T-helper 2 cell treated with Interferon-gamma antibody and Interleukin-4, amounts not matched to agents 5 μg/mL and 100 μg/mL, for 36 hours (primary cell): ENCODE measurements at regions not wholly inside any gene's neighbourhood (a gene's known extent, or its start where the extent isn't known, plus 50 kb on each side); places are given as distances from the start of the nearest gene placed in this dataset.

ENCODE experiments used
- DNase-seq: peaks from one replicate; pipeline ENCODE4 v3.0.0; 2021; ENCODE audit warnings: low spot score
- H3K27ac Mint-ChIP-seq: one replicate; pipeline ENCODE4 v1.8.0; 2021; ENCODE audit warnings: mild to moderate bottlenecking, mixed read lengths
- H3K27me3 Mint-ChIP-seq: one replicate; pipeline ENCODE4 v1.8.0; 2021; ENCODE audit warnings: low read depth, mixed read lengths
- H3K36me3 Mint-ChIP-seq: one replicate; pipeline ENCODE4 v1.8.0; 2021; ENCODE audit warnings: low read depth, mixed read lengths
- H3K4me1 Mint-ChIP-seq: one replicate; pipeline ENCODE4 v1.8.0; 2021; ENCODE audit warnings: low read depth, mixed read lengths
- H3K4me3 Mint-ChIP-seq: one replicate; pipeline ENCODE4 v1.8.0; 2022; ENCODE audit warnings: mild to moderate bottlenecking, moderate library complexity, mixed read lengths
- H3K9me3 Mint-ChIP-seq: one replicate; pipeline ENCODE4 v1.8.0; 2021; ENCODE audit warnings: mixed read lengths

DNA sequence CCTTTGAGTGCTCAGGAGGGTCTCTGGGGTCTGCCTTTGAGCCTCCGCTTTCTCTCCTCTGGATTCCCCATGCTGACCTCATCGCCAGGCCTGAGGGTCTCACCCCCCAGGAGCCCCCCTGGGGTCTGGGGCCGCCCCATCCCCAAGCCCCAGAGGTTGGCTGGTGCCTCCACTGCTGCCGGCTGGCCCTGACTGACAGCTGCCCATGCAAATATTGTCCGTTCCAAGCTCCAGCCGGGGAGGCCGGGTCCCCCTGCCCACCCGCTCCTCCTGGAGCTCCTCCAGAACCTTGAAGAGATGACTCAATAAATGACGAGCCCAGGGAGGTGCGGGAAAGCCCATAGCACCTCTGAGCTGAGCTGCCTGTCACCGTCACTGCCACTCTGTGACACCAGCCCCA is 173.8 kb downstream of the RBFOX3 start:
- H3K36me3 Mint-ChIP-seq: no peaks in the 10 kb centered on the region
- no peak overlapping the region for H3K4me3 Mint-ChIP-seq
- no peaks in the 10 kb centered on the region for H3K4me1 Mint-ChIP-seq
- no peaks in the 10 kb centered on the region for H3K9me3 Mint-ChIP-seq
- H3K27me3 Mint-ChIP-seq: no peaks in the 10 kb centered on the region
- H3K27ac Mint-ChIP-seq: no peak overlapping the region
- no peak for DNase-seq

DNA sequence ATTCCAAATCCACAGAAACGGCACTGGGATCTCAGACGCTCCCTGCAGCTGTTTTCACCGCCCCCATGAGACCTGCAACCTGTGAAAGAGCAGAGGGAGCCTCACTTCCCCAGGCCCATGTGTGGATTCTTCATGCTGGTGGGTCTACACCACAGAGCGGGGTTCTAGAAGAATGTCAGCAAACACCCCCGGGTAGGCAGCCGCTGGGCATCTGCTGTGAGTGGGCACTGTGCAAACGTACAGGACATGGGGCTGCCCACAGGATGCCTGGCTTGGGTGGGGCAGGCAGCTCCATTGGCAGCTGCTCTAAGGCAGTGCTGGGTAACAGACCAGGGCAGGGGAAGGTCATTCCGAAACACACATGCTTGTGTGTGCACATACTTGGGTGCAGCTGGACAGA is 174.9 kb downstream of the RBFOX3 start:
- Mint-ChIP-seq H3K27ac (no peak overlapping the region), H3K36me3 (no peaks in the 10 kb centered on the region), H3K4me3 (no peak overlapping the region), H3K9me3 (no peaks in the 10 kb centered on the region), H3K27me3 (no peaks in the 10 kb centered on the region), H3K4me1 (no peaks in the 10 kb centered on the region)
- DNase-seq: no peak

DNA sequence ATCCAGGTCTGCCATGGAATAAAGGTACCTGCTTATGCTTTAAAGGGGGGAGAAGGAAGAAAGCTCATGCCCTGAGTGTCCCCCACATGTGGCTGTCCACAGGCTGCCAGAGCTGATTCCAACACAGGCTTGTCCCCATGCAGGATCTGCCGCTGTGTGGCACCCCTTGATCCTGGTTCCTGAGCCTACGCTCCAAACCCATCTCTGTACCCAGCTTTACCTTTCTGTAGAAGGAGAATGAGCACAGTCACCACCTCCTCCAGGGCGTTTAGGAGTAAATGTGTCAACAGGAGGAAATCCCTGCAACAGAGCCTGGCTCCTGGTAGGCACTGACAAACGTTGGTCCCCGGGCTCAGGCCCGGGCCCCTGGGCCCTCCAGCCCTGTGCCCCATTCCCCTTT is 175.6 kb downstream of the RBFOX3 start:
- no peak overlapping the region for H3K4me3 Mint-ChIP-seq
- H3K27me3 Mint-ChIP-seq: no peaks in the 10 kb centered on the region
- H3K27ac Mint-ChIP-seq: no peak overlapping the region
- H3K4me1 Mint-ChIP-seq: no peaks in the 10 kb centered on the region
- DNase-seq: no peak
- no peaks in the 10 kb centered on the region for H3K9me3 Mint-ChIP-seq
- no peaks in the 10 kb centered on the region for H3K36me3 Mint-ChIP-seq

DNA sequence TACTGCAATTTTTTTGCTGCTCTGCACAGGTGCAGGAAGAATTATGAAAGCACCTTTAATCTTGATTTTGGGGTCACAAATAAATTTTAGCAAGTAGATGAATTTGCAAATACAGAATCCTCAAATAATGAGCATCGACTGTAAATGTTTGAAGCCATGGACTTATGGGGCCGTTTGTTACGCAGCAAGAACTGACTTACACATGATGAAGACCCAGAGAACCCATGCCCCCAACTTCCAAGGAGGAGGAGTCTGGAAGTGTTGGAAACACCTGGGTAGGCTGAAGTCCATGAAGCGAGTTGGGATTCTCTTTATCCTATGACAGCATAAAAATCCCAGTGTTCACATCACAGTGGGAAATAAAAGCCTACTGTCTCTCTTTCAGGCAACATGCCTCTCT is 176.6 kb downstream of the RBFOX3 start:
- H3K36me3 Mint-ChIP-seq: no peaks in the 10 kb centered on the region
- H3K27me3 Mint-ChIP-seq: no peaks in the 10 kb centered on the region
- H3K9me3 Mint-ChIP-seq: no peaks in the 10 kb centered on the region
- no peak overlapping the region for H3K4me3 Mint-ChIP-seq
- H3K27ac Mint-ChIP-seq: no peak overlapping the region
- H3K4me1 Mint-ChIP-seq: no peaks in the 10 kb centered on the region
- no peak for DNase-seq

DNA sequence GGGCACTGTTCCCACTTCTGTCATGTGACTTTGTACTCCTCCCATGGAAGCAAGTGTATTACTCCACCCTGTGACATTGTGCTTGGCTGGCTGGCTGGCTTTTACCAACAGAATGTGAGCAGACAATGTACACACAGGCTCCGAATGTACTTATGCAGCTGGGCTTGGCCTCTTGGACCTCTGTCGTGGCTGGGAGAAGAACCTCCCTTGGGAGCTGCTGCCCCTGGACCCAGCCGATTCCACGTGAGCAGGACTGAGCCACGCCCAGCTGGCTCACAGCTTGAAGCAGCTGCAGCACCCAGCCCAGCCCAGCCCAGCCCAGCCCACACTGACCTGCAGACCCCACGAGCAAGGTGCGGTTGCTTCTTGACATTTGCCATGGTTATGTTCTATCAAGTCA is 177.5 kb downstream of the RBFOX3 start:
- Mint-ChIP-seq H3K27me3 (no peaks in the 10 kb centered on the region), H3K4me1 (no peaks in the 10 kb centered on the region), H3K27ac (no peak overlapping the region), H3K4me3 (no peak overlapping the region), H3K9me3 (no peaks in the 10 kb centered on the region), H3K36me3 (no peaks in the 10 kb centered on the region)
- DNase-seq: no peak

DNA sequence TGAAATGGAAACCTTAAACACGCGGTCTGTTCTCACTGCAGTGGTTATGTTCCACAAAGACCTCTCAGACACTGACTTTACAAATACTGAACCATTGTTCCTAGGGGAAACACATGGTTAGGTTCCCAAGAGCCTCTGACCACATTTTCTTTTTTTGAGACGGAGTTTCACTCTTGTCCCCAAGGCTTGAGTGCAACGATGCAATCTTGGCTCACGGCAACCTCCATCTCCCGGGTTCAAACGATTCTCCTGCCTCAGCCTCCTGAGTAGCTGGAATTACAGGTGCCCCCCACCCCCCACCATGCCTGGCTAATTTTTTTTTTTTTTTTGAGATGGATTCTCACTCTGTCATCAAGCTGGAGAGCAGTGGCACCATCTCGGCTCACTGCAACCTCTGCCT is 179.7 kb downstream of the RBFOX3 start:
- no peaks in the 10 kb centered on the region for H3K27me3 Mint-ChIP-seq
- no peak overlapping the region for H3K4me3 Mint-ChIP-seq

DNA sequence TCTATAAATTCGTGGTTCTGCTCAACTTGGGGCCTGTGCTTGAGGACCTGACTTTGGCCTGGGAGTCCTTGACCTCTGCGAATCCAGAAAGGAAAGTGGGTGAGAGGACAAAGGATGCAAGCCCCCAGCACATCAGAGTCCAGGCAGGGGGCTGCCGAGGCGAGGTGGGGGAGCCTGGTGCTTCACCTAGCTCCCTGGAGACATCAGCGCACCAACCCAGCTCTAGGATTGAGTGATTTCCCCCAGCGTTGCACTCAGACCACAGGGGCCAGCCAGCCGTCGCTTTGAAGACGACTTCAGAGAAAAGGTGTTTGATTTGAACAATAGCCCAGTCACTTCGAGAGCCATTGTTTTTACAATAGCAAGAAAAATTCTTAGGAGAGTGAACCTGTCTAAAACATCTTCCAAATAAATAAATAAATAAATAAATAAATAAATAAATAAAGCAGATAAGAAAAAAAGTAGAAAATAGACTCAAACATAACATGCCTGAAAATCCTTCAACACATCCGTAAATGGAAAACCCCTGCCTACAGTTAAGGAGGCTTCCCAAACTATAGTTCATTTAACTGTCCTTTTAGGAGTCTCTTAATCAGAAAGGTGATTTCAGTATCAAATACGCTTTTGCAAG is 180.9 kb downstream of the RBFOX3 start:
- H3K9me3 Mint-ChIP-seq: no peaks in the 10 kb centered on the region
- no peak for DNase-seq
- no peak overlapping the region for H3K4me3 Mint-ChIP-seq
- no peak overlapping the region for H3K27ac Mint-ChIP-seq
- H3K27me3 Mint-ChIP-seq: no peaks in the 10 kb centered on the region
- H3K36me3 Mint-ChIP-seq: no peaks in the 10 kb centered on the region
- no peaks in the 10 kb centered on the region for H3K4me1 Mint-ChIP-seq

More for the DNA sequence above, 179.7 kb downstream of the RBFOX3 start:
- Mint-ChIP-seq H3K9me3 (no peaks in the 10 kb centered on the region), H3K36me3 (no peaks in the 10 kb centered on the region), H3K27ac (no peak overlapping the region), H3K4me1 (no peaks in the 10 kb centered on the region)
- DNase-seq: no peak

DNA sequence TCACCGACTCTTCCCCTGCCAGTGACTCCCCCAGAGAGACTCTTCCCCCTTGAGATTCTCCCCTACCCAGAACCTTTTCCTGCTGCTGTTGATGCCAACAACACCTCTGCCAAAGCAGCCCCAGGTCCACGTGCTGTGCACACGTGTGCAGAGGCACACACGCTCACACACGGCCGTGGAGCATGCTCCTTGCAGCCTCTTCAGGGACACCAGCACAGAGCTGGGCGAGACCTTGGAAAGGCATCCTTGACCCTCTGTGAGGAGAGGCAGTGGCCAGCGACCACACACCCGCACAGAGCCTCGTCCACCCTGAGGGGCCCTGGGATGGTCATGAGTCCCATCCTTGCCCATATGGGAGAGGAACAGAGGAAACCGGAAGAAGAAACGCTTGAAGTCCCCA is 181.9 kb downstream of the RBFOX3 start:
- no peaks in the 10 kb centered on the region for H3K4me1 Mint-ChIP-seq
- DNase-seq: no peak
- no peak overlapping the region for H3K4me3 Mint-ChIP-seq
- no peaks in the 10 kb centered on the region for H3K36me3 Mint-ChIP-seq
- no peak overlapping the region for H3K27ac Mint-ChIP-seq
- no peaks in the 10 kb centered on the region for H3K9me3 Mint-ChIP-seq
- H3K27me3 Mint-ChIP-seq: no peaks in the 10 kb centered on the region

DNA sequence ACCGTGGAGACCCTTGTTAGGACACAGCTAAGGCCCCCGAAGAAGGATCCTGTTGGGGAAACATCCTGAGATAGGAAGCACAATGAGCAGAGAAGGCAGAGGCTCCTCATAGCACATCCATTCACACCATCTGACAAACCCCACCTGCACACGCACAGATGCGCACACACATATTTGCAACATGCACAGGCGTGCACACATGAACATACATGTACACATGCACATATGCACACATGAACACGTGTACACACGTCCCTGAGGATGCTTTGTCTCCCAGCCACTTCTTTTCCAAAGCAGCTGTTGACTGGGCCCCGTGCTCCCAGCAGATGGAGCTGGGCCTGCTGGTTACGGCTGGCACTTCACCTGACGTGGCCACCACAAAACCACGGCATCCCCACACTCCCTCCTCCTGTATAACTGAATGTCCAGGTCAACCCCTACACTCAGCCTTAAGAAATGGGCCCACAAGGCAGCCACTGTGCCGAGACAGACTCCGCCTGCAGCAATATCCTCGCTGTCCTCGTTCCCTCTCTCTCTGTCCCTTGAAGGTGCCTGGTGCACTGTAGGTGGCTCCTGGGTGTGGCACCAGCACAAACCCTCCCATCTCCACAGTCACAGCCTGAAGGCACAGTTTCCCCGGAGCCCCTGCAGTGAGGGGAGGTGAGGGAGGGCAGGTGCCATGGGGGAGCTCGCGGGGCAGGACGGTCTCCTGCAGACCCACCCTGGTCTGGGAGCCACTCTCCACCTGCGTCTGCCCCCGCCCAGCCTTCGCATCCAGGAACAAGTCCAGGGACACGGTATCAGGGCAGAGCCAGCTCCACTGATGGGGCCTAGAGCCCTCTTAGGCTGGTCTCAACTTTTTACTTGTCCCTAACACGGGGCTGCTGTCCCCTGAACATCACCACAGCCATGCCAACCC is 183.0 kb downstream of the RBFOX3 start:
- no peaks in the 10 kb centered on the region for H3K9me3 Mint-ChIP-seq
- no peaks in the 10 kb centered on the region for H3K27me3 Mint-ChIP-seq
- no peaks in the 10 kb centered on the region for H3K36me3 Mint-ChIP-seq
- H3K4me1 Mint-ChIP-seq: no peaks in the 10 kb centered on the region
- no peak overlapping the region for H3K27ac Mint-ChIP-seq
- no peak overlapping the region for H3K4me3 Mint-ChIP-seq
- DNase-seq: no peak

DNA sequence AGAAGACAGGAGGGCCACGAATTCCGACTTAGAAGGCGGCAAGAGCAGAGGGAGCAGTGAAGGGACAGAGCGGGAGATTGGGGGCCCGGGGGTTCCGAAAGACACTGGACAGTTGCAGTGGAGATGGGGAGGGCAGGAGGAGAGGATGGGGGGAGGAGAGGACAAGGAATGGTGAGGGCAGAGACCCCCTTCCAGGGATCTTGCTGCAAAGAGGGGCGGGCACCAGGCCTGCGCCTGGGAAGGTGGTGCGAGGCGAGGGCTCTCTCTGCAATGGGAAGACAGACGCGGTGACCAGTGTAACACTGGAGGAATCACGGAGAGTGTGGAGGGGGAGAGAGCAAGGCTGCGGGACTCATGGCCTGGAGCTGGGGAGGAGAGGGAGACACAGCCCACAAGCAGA is 185.2 kb downstream of the RBFOX3 start:
- no peak for DNase-seq
- no peaks in the 10 kb centered on the region for H3K27me3 Mint-ChIP-seq
- no peaks in the 10 kb centered on the region for H3K9me3 Mint-ChIP-seq
- H3K4me3 Mint-ChIP-seq: no peak overlapping the region
- no peak overlapping the region for H3K27ac Mint-ChIP-seq
- H3K4me1 Mint-ChIP-seq: no peaks in the 10 kb centered on the region
- H3K36me3 Mint-ChIP-seq: no peaks in the 10 kb centered on the region

DNA sequence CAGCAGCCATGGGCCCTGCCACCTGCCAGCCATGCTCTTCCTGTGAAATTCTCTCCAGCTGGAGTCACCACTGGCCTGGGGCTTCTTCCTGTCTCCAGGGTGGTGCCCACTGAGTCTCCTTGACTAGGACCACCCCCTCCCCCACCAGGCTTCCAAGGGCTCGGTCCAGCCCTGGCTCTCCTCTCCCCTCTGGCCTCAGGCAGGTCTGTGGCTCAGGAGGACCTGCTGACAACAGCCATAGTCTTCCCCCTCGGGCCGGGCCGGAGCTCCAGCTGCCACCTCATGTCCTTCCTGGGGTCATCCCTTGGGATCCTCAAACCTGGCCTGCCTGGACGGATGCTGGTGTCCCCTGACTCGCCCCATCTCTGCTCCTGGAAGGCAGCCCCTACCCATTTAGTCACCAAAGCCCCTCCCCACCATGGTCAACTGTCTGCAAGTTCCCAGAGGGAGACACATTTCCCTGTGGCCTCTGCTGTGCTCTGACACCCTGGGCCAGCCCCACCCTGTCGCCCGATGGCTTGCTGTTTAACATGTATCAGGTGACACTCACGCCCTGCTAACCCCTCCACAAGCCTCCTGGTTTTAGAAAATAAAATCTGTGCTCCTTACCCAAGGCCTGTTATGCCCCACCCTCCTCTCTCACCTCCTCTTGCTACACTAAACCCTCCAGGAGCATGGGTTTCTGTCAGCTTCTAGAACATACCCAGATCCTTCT is 186.2 kb downstream of the RBFOX3 start:
- H3K4me3 Mint-ChIP-seq: no peak overlapping the region
- no peaks in the 10 kb centered on the region for H3K36me3 Mint-ChIP-seq
- no peaks in the 10 kb centered on the region for H3K9me3 Mint-ChIP-seq
- no peaks in the 10 kb centered on the region for H3K4me1 Mint-ChIP-seq
- H3K27me3 Mint-ChIP-seq: no peaks in the 10 kb centered on the region
- DNase-seq: no peak
- H3K27ac Mint-ChIP-seq: no peak overlapping the region

DNA sequence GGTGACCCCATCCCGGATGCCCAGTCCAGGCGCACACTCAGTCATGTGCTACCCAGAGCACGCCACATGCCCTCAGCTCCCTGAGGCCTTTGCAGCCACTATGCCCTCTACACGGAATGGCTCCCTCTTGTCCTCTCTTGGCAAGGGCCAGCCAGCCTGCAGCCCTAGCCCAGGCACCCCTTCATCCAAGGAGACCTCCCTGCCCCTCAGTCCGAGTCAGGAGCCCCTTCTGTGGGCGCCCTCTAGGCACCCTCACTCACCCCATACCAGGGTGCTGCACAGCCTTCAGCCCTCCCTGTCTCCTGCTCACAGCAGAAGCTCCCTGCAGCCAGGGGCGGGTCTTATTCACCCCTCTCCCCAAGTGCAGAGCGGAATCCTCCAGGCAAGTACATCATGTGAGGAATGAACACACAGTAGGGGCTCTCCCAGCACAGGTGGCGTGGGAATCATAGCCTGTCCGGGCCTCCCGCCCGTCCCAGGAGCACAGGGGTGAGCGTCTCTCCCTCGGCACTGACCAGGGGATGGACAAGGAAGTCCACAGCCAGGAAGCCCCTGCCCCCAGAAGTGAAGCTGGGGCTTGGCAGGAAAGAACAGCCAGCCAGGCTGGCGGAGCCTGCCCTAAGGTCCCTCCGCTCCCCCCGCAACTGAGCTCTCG is 186.9 kb downstream of the RBFOX3 start:
- no peak overlapping the region for H3K4me3 Mint-ChIP-seq
- H3K27me3 Mint-ChIP-seq: no peaks in the 10 kb centered on the region
- no peak overlapping the region for H3K27ac Mint-ChIP-seq
- H3K9me3 Mint-ChIP-seq: no peaks in the 10 kb centered on the region
- no peaks in the 10 kb centered on the region for H3K36me3 Mint-ChIP-seq
- DNase-seq: no peak
- no peaks in the 10 kb centered on the region for H3K4me1 Mint-ChIP-seq

DNA sequence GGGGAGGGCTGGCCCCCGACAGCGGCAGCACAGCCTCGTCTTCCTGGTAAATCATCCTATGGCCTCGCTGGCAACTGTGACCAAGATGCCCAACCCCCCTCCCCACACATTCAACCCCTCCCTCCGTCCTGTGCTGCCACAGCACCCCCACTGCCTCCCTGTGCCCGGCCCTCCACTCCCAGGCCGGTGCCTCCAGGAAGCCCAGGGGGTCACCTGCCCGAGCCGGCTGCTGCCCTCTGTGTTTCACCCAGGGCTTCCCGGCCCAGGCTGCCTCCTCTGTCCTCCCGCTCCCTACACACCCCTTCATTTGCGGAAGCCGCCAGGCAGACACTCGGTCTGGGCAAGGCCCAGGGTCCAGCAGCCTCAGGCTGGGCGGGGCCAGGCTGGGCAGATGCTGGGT is 188.6 kb downstream of the RBFOX3 start:
- no peaks in the 10 kb centered on the region for H3K4me1 Mint-ChIP-seq
- no peak overlapping the region for H3K27ac Mint-ChIP-seq
- no peak for DNase-seq
- no peaks in the 10 kb centered on the region for H3K27me3 Mint-ChIP-seq
- H3K36me3 Mint-ChIP-seq: no peaks in the 10 kb centered on the region
- no peak overlapping the region for H3K4me3 Mint-ChIP-seq
- H3K9me3 Mint-ChIP-seq: no peaks in the 10 kb centered on the region
